ENCODE measurements at regions not wholly inside any gene's neighbourhood (a gene's known extent, or its start where the extent isn't known, plus 50 kb on each side); places are given as distances from the start of the nearest gene placed in this dataset.

DNA sequence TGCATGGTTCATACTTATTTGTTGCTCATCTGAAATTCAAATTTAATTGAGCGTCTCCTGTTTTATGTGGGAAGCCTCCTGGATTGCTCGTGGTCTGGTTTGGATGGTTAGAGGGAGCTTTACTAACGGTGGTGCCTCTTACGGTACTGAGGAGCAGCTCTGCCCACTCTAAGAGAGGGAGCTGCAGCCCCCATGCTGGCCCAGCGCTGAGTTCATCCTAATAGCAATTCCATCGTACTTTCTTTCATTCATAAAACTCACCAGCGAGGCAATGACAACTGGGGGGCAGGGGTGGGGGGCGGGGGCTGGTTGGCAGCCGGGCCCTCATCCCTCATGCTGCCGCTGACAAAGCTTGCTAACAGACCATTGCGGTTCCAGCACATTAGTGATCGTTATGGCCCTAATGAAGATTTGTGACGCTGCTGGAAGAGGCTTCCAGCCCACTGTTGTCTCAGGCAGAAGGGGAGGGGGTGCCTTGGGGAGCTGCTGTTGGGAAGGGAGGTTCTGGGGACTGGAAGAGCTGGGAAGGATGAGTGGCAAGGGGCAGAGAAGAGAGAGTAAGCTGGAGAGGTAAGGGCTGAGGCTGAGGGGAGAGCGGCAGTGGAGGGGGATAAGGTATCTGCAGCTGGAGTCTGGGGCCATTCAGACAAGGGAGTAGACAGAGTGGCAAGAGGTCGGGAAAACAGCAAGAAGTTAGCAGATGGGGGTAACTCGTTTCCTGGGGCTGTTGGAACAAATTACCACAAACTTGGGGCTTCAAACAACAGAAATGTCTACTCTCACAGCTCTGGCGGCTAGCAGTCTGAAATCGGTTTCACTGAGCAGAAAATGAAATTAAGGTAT lies 238.1 kb downstream of the LPIN1 start:
- no peak overlapping the region for H3K4me3 ChIP-seq (ENCODE audit: low read length)

DNA sequence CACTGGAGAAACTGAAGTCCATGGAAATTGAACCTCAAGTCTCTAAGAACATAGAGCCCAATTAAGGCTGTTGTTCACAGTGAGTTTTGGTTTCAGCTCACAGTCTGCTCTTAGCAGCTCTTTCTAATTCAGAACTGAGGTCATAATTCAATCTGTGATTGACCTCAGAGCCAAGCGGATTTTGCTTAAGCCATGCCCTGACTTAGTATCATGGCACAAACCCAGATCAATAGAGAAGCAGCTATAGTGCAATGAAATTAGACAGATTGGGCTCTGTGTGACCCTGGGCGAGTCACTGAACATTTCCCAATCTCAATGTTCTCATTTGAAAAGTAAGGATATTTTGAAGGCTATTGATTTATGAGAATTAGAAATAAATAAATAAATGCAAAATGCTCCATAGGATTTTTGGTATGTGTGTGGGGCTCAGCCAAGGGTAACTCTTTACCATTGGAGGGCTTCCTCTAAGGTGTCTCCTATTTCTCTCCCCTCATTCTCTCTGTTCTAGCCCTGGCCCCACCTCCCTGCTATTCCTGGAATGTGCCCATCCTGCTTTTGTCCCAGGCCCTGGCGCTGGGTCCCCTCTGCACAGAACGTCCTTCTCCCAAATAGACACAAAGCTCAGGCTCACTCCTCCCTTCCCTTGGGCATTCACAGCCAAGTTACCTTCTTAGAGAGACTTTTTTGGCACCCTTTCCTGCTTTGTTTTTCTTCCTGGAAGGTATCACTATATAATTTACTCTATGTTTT lies 239.6 kb downstream of the LPIN1 start:
- no peak overlapping the region for H3K4me3 ChIP-seq (ENCODE audit: low read length)
- no peak for DNase-seq (ENCODE audit: low read depth, low spot score)

More for the DNA sequence above, 238.1 kb downstream of the LPIN1 start:
- DNase-seq (ENCODE audit: low read depth, low spot score), result peak; percentile 32

DNA sequence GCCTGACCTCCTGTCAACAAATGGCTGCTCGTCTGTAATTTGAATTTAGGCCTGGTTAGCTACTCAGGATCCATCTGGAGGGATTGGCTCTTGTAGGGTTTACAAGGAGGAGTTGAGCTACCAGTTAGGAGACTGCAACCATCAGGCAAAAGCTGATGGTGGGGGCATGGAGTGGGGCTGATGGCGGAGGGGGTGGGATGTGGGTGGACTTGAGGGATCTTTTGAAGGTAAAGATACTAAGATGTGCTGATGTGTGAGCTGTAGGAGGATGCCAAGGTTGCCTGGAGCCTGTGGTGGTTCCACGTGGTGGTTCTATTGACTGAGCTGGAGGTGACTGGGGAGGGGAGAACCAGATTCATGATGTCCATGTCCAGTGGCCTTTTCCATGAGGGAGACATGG lies 240.7 kb downstream of the LPIN1 start:
- H3K4me3 ChIP-seq (ENCODE audit: low read length), result no peak overlapping the region
- no peak for DNase-seq (ENCODE audit: low read depth, low spot score)

DNA sequence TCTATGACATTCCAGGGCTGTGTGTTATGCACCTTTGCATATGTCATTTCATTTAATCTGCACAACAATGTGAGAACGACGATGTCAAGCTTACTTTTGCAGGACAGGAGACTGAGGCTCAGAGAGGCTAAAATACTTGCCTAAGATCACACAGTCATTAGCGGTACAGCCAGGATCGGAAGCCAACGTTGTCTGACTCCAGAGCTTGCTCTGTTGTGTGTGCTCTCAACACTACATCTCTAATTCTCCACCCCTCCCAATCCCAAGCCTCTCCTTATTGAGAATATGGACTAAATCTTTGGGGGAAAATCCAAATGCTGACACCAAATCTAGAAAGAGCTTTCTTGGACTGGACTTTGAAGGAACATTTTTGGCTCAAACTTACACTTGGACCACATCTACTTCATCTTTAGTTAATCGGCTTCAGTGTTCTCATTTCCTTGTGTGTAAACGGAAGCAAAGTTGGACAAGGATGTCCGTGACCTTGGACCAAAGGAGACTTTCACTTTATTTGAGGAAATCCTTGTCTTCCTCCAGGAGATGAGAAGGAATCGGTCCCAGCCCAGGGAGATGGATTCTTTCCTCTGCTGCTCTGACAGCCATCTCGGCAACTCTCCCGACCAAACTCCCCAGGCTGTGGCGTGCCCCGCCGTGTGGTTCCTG lies 242.4 kb downstream of the LPIN1 start:
- no peak for DNase-seq (ENCODE audit: low read depth, low spot score)

DNA sequence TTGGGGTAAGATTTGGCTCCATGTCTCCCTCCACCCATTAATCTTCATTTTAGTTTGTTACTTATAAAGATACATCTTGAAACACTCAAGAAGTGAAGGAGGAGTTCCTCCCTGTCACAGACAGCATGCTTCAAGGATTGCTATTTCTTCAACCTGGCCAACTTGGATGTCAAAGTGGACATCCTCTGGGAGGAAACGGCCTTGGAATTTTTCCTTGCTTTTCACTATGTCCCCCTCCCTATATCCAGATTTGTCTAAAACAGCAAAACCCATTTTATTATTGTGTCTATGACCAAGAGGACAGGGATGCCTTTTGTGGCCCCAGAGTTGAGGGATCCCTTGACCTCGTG lies 242.9 kb downstream of the LPIN1 start:
- H3K4me3 ChIP-seq (ENCODE audit: low read length), result no peak overlapping the region
- DNase-seq (ENCODE audit: low read depth, low spot score), result no peak

More for the DNA sequence above, 242.4 kb downstream of the LPIN1 start:
- no peak overlapping the region for H3K4me3 ChIP-seq (ENCODE audit: low read length)

DNA sequence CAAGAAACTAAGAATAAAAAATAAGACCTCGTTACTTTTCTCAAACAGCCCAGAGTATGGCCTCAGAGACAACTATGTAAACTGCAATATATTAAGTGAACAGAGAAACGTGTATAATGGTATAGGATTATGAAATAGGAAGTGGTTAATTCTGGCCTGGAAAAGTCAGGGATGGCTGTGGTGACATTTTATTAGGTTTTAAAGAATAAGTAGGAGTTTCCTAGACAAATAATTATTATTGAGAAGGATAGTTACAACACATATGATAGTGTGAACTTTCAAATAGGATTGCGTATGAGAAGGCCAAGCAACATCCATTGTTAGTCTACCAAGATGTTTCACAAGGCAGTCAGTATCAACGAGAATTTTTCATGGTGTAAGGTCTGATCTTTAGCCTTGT lies 244.1 kb downstream of the LPIN1 start:
- DNase-seq (ENCODE audit: low read depth, low spot score), result no peak
- H3K4me3 ChIP-seq (ENCODE audit: low read length), result no peak overlapping the region

DNA sequence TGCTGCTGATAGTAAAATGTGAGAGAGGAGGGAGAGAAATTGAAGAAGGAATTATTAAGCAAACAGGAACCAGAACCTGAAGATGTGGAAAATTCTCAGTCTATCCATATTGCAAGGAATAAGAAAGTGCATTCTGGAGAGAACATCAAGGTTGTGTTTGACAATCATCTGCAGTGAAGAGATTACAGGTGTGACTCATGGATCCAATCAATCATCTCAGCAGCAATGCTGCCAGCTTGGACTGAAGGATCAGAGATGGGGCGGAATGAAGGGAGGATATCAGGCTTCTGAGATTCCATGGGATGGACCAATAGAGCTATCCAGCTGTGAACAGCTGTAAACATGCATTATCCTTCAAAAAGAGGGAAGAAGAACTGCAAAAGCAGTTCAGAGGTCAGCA lies 247.3 kb downstream of the LPIN1 start:
- H3K4me3 ChIP-seq (ENCODE audit: low read length), result no peak overlapping the region
- DNase-seq (ENCODE audit: low read depth, low spot score), result no peak

DNA sequence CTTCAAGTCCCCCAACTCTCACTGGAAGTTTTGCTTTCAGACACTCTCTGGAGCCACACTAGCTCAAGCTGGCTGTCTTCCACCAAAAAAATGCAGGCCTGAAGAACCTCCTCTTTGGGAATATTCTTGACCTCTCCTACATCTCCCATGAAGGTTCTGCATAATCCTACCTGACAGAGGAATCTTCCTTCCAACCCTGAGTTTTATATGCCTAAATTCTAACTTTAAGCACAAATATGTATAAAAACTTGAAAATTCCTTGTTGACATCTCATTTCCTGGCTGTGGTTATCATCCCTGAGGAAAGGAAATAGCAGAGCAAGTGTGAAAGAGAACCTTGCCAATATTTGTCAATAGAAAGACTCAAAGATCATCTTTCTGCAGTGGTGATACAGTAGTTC lies 249.0 kb downstream of the LPIN1 start:
- no peak overlapping the region for H3K4me3 ChIP-seq (ENCODE audit: low read length)
- DNase-seq (ENCODE audit: low read depth, low spot score), result no peak

DNA sequence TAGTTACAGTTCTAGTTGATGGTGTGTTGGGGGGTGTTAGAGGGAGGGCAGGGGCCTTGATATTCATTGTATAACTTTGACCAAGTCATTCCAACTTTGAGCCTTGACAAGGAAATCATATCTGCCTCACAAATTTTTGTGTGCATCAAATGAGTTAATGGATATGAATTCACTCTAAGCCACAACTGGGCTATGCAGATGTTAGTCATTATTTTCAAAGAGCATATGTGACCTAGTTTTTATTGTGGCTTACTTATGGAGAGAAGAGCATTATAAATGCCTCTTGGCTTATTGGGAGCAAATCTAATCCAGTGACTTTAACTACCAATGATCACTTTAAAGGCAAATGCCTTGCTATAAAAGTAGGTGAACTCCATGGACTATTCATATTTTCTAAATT lies 250.2 kb downstream of the LPIN1 start:
- no peak overlapping the region for H3K4me3 ChIP-seq (ENCODE audit: low read length)
- DNase-seq (ENCODE audit: low read depth, low spot score), result no peak

DNA sequence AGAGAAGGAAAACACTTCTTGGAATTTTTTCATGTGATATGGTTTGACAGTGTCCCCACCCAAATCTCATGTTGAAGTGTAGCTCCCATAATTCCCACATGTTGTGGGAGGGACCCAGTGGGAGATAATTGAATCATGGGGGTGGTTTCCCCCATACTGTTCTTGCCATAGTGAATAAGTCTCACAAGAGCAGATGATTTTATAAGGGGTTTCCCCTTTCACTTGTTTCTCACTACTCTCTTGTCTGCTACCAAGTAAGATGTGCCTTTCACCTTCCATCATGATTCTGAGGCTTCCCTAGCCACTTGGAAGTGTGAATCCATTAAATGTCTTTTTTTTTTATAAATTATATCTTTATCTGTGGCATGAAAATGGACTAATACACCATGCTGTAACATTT lies 250.7 kb downstream of the LPIN1 start:
- no peak overlapping the region for H3K4me3 ChIP-seq (ENCODE audit: low read length)
- DNase-seq (ENCODE audit: low read depth, low spot score), result no peak

DNA sequence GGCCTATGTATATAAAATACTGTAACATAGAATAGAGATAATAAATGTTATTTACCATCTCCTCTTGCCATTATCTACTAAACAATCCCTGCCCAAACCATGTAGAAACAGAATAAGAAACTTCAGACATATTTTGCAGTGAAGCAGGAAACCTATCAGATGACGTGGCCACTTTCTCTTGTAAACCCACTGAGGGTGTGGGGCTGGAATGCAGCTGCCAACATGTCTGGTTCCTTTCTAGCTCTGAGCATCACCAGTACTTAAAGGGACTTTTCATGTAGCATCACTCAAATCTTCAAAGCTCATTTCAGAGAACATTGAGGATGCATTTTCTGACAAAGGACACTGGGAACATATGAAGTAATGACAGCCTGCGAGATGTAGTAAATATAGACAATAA lies 251.8 kb downstream of the LPIN1 start:
- no peak for DNase-seq (ENCODE audit: low read depth, low spot score)
- H3K4me3 ChIP-seq (ENCODE audit: low read length), result no peak overlapping the region

DNA sequence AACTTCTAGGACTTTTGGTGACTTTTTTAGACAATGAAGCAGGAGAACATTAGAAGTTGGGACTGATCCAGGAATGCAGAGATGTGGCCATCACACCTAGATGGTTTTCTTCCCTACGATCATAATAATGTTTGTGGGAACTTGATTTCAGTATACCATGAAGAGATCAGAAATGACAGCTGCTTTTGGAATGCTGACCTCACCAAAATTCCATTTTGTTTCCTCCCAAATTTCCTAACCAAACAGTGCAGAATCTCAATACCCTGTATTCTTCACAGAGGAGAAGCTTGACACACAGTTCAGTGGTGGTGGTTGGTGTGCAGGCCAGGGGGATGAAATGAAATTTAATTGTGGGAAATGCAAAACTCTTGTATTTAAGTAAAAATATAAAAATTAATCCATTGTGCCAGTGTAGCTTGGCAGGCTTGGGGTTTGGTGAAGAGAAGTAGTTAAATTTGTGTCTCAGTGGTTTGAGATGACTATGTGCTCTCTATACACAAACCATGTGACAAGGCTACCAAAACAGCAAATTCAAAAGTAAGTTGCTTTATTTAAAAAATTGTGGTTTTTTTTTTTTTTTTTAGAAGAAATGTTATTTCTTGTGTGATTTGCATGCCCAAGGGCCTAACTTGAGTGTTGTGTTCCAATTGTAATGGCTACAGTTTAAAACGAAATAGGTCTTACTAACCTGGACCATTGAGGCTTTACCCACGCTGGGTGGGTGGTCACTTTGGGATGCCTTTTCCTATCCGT lies 252.4 kb downstream of the LPIN1 start:
- no peak overlapping the region for H3K4me3 ChIP-seq (ENCODE audit: low read length)
- no peak for DNase-seq (ENCODE audit: low read depth, low spot score)

DNA sequence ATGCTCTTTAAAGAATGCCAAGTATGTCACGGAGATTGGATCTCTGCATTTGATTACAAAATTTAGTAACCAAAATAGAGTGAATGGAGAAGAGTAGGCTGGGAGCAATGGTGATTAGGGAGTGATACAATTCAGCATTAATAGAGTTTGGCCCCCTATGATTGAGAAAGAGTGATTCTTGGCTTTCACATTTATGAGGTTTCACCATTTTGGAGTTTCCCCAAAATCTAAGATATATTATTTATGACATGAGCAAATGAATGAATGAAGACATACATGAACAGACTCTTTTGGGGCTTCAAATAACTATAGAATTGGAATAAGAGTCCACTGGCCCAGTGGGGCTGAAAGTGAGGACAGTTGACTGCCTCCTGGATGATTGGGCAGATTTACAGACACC lies 255.2 kb downstream of the LPIN1 start:
- no peak for DNase-seq (ENCODE audit: low read depth, low spot score)
- H3K4me3 ChIP-seq (ENCODE audit: low read length), result no peak overlapping the region

DNA sequence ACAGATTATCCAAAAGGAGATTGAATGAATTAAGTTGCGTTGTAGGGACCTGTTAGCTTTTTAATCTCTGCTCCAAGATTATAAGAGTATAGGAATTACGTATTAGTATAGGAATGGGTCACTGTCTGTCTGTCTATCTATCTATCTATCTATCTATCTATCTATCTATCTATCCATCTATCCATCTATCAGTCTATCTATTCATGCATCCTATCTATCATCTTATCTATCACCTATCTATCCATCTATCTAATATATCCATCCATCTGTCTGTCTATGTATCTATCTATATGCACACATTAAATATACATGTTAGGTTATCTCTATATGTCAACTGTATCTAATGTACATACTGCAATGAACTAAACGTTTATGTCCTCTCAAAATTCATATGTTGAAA lies 255.8 kb downstream of the LPIN1 start:
- no peak overlapping the region for H3K4me3 ChIP-seq (ENCODE audit: low read length)
- DNase-seq (ENCODE audit: low read depth, low spot score), result no peak

DNA sequence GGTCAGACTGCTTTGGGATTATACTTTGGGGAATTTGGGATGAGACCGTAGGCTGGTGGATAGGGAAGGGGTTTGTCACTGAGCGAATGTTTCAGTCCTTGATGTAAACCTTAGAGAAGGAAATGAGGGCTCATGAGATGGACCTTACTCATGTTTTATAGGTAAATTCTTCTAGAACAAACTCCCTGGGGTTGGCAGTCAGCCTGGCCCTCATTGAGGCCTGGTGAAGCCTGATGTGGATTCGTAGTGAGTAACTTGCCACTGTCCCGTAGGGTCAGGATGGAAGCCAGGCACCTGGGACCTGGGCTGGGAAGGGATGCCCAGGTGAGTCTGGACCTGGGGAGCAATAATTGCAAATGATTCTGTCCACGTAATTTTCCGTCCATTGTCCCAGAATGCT lies 258.3 kb downstream of the LPIN1 start:
- no peak for DNase-seq (ENCODE audit: low read depth, low spot score)

DNA sequence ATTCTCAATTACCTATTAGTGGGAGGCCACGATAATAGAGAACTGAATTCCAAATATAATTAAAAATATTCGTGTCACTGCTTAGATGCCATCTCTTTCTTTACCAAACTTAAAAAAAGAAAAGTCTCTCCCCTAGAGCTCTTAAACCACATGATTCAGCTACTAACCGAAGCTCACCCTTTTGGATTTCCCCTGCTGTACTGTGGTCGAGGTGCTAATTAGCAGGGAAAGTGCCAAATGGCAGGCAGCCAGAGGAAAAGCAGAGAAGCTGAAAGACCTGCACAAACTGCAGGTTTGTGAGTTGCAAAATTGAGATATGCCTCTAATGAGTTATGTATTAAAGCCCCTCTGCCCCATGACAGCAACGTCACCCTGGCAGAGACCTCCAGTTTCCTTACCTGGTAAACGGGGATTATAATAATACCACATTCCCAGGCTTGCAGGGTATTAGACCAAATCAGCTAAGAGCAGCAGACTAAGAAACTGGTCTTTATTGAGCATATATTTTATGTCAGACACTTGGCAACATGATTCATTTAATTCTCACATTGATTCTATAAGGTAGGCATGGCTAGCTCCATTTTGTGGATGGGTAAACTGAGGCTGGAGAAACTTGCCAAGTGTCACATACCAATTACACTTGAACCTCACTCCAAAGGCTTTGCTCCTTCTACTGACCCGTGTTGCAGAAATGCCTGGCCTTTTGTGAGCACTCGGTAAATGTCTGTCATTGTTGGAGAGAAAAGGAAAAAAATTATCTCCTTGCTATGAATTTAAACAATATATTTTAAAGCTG lies 259.7 kb downstream of the LPIN1 start:
- no peak overlapping the region for H3K4me3 ChIP-seq (ENCODE audit: low read length)
- DNase-seq (ENCODE audit: low read depth, low spot score), result peak; percentile 69

More for the DNA sequence above, 258.3 kb downstream of the LPIN1 start:
- no peak overlapping the region for H3K4me3 ChIP-seq (ENCODE audit: low read length)

DNA sequence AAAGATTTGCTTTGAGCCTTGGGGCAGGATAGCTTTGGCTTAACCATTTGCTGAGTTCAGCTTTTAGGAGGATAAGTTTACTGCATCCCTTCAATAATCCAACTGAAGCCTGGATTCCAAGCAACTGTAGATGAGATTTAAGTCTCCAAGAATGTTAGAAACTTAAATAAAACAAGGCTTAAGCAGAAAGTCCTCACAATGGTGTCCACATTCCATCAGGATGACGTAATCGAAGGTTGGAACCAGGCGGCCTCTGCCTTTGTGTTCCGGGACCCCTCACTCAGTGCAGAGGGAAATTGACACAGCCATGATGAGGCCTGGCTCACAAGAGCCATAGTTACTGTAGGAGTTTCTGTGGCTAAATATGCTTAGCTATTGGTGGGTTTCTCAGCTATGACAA lies 260.4 kb downstream of the LPIN1 start:
- no peak for DNase-seq (ENCODE audit: low read depth, low spot score)

DNA sequence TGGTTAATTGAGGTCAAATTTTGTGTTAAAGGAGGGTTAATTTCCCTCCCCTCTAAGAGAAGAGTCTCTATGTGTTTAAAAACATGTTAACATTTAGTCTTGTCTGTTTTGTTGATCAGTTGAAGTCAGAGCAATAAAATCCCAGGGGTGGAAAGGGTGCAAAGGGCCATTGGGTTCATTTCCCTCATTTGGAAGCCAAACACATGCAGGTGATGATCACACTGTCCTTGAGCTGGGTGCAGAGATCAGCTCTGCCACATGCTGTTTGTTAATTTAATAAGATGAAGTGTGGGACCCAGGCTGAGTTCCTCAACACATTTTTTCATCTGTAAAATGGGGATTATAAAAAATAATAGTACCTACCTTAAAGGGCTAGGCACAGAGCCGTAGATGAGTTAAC lies 260.9 kb downstream of the LPIN1 start:
- DNase-seq (ENCODE audit: low read depth, low spot score), result no peak
- H3K4me3 ChIP-seq (ENCODE audit: low read length), result no peak overlapping the region

More for the DNA sequence above, 260.4 kb downstream of the LPIN1 start:
- no peak overlapping the region for H3K4me3 ChIP-seq (ENCODE audit: low read length)
